Panc1 (cell line): ENCODE measurements at regions not wholly inside any gene's neighbourhood (a gene's known extent, or its start where the extent isn't known, plus 50 kb on each side); places are given as distances from the start of the nearest gene placed in this dataset.

Experiments
- POLR2AphosphoS5 ChIP-seq: IDR thresholded peaks from 2 replicates; pipeline ENCODE4 v1.6.1; 2012; ENCODE audit warnings: mild to moderate bottlenecking, low read depth, low read length, moderate library complexity
- TF ChIP-seq, protein P1 (sequence below): fragments of 450-650 bp; IDR thresholded peaks from 2 replicates; pipeline ENCODE4 v1.5.1; 2017; ENCODE audit warnings: mild to moderate bottlenecking

DNA sequence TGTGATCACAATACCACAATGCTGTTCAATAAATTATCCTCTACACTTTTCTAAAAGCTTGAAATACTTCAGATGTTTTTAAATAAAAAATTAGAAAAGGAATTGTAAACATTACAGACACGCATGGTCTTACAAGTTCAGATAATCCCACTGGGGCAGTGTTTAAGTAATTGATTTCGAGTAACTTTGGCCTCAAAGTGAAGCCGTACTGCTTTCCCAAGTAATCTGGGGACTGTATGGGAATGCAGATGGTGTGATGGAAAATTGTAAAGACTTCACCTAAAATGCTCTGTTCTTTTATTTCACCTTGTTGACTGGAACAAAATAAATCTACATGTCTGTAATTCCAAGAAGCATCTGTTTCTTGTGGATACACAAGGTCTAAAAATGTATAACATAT, 401.7 kb upstream of the LYPLAL1 start:
- TF ChIP-seq, protein P1, sequence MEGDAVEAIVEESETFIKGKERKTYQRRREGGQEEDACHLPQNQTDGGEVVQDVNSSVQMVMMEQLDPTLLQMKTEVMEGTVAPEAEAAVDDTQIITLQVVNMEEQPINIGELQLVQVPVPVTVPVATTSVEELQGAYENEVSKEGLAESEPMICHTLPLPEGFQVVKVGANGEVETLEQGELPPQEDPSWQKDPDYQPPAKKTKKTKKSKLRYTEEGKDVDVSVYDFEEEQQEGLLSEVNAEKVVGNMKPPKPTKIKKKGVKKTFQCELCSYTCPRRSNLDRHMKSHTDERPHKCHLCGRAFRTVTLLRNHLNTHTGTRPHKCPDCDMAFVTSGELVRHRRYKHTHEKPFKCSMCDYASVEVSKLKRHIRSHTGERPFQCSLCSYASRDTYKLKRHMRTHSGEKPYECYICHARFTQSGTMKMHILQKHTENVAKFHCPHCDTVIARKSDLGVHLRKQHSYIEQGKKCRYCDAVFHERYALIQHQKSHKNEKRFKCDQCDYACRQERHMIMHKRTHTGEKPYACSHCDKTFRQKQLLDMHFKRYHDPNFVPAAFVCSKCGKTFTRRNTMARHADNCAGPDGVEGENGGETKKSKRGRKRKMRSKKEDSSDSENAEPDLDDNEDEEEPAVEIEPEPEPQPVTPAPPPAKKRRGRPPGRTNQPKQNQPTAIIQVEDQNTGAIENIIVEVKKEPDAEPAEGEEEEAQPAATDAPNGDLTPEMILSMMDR = no peak
- no peak for TF ChIP-seq POLR2AphosphoS5
